Endothelial cell of umbilical vein (primary cell): ENCODE measurements at regions not wholly inside any gene's neighbourhood (a gene's known extent, or its start where the extent isn't known, plus 50 kb on each side); places are given as distances from the start of the nearest gene placed in this dataset.

Source experiments
- BruUV-seq: library from RNA; stranded (reverse); fragments of 400-500 nt; replicated peaks from 2 replicates; lab custom pipeline; 2021; lab: Mats Ljungman, UMichigan
- CTCF ChIA-PET: fragments of 300-600, 350-600 bp; sonication (Branson Sonifier 250); formaldehyde crosslinking; loops from one replicate; lab custom pipeline; 2021; ENCODE audit warnings: antibody characterized with exemption, inconsistent platforms; lab: Charles Lee
- POLR2A ChIA-PET: fragments of 300-600, 350-600 bp; sonication (Branson Sonifier 250); formaldehyde crosslinking; loops from one replicate; lab custom pipeline; 2021; ENCODE audit warnings: antibody characterized with exemption, inconsistent platforms; lab: Charles Lee
- DNase-seq: peaks from one replicate; pipeline ENCODE4 v3.0.0-alpha.2; 2011; ENCODE audit warnings: low read depth, low spot score
- FAIRE-seq: peaks from 2 replicates; lab custom pipeline; 2011; peaks lifted over from hg19 to GRCh38; lab: Jason Lieb, UNC
- H2AFZ ChIP-seq: 2 replicates; pipeline ENCODE4 v1.6.0; 2012; ENCODE audit warnings: low read depth, low read length, control low read depth, inconsistent platforms
- H3K27ac ChIP-seq: 2 replicates; pipeline ENCODE4 v1.5.1; 2011; ENCODE audit warnings: low read depth, mild to moderate bottlenecking, control low read depth, low read length, moderate library complexity; ENCODE audit not compliant: insufficient read depth
- H3K27me3 ChIP-seq, 2 experiments: 2 replicates each; pipeline versions ENCODE4 v1.6.0 to v1.6.1; 2011; ENCODE audit warnings: low read length in 2 of 2, mixed read lengths in 1 of 2; ENCODE audit not compliant: control insufficient read depth in 2 of 2, insufficient read depth in 2 of 2
- H3K36me3 ChIP-seq, 2 experiments: 2 replicates in 1 of 2; 3 replicates in 1 of 2; pipeline ENCODE4 v1.5.1; 2011; ENCODE audit warnings: low read length in 2 of 2, mild to moderate bottlenecking in 1 of 2, moderate library complexity in 1 of 2; ENCODE audit not compliant: control insufficient read depth in 2 of 2, insufficient read depth in 2 of 2; ENCODE audit errors: extremely low read depth in 1 of 2
- H3K4me1 ChIP-seq: 3 replicates; pipeline ENCODE4 v1.5.1; 2011; ENCODE audit warnings: mild to moderate bottlenecking, low read length; ENCODE audit not compliant: control insufficient read depth, insufficient read depth; ENCODE audit errors: extremely low read depth
- H3K4me2 ChIP-seq: 2 replicates; pipeline ENCODE4 v1.6.1; 2011; ENCODE audit warnings: low read length, control low read depth, mixed read lengths; ENCODE audit not compliant: insufficient read depth
- H3K4me3 ChIP-seq, 3 experiments: fragments of 200-600 bp in 1 of 3; sonication (generic), shearing (Covaris generic) in 1 of 3; replicated peaks in 1 of 3; 2 replicates each; pipeline ENCODE4 v1.5.1; 2011 to 2016; ENCODE audit warnings: control low read depth in 3 of 3, low read length in 3 of 3, mild to moderate bottlenecking in 2 of 3, inconsistent platforms in 1 of 3, low read depth in 1 of 3, moderate library complexity in 1 of 3; ENCODE audit not compliant: insufficient read depth in 1 of 3
- H3K79me2 ChIP-seq: 2 replicates; pipeline ENCODE4 v1.6.0; 2012; ENCODE audit warnings: low read length, inconsistent platforms; ENCODE audit not compliant: control insufficient read depth, insufficient read depth
- H3K9ac ChIP-seq: replicated peaks from 2 replicates; pipeline ENCODE3; 2011; ENCODE audit warnings: low read length, control low read depth; ENCODE audit not compliant: insufficient read depth; ENCODE audit errors: extremely low read depth
- H3K9me1 ChIP-seq: replicated peaks from 3 replicates; pipeline ENCODE4 v1.6.0; 2011; ENCODE audit warnings: mild to moderate bottlenecking, low read length; ENCODE audit not compliant: control insufficient read depth, insufficient read depth; ENCODE audit errors: extremely low read depth
- H3K9me3 ChIP-seq: replicated peaks from 2 replicates; pipeline ENCODE4 v1.5.1; 2012; ENCODE audit warnings: low read length, inconsistent platforms; ENCODE audit not compliant: control insufficient read depth, insufficient read depth
- H4K20me1 ChIP-seq: replicated peaks from 2 replicates; pipeline ENCODE3; 2011; ENCODE audit warnings: mild to moderate bottlenecking, low read length; ENCODE audit not compliant: control insufficient read depth, insufficient read depth; ENCODE audit errors: extremely low read depth
- EZH2 ChIP-seq: IDR thresholded peaks from 2 replicates; pipeline ENCODE4 v1.6.1; 2012; ENCODE audit warnings: borderline replicate concordance, low read depth, mild to moderate bottlenecking, moderate library complexity, low read length, inconsistent platforms; ENCODE audit not compliant: severe bottlenecking
- FOS ChIP-seq: IDR thresholded peaks from 2 replicates; pipeline ENCODE4 v1.6.1; 2011; ENCODE audit warnings: mild to moderate bottlenecking, low read length, moderate library complexity, borderline replicate concordance; ENCODE audit not compliant: insufficient read depth
- GATA2 ChIP-seq: IDR thresholded peaks from 2 replicates; pipeline ENCODE4 v1.7.0; 2011; ENCODE audit warnings: low read depth, mild to moderate bottlenecking, moderate library complexity, mixed read lengths, low read length; ENCODE audit not compliant: insufficient read length, insufficient read depth
- JUN ChIP-seq: IDR thresholded peaks from 2 replicates; pipeline ENCODE4 v1.6.1; 2011; ENCODE audit warnings: borderline replicate concordance, low read depth; ENCODE audit not compliant: insufficient read length, insufficient read depth
- MYC ChIP-seq: IDR thresholded peaks from one replicate; pipeline ENCODE4 v1.6.1; 2011; ENCODE audit warnings: mild to moderate bottlenecking, low read depth, low read length
- POLR2A ChIP-seq: IDR thresholded peaks from 2 replicates; pipeline ENCODE4 v1.6.1; 2012; ENCODE audit warnings: low read depth, mild to moderate bottlenecking, control low read depth, low read length
- POLR2AphosphoS5 ChIP-seq: IDR thresholded peaks from 2 replicates; pipeline ENCODE4 v1.6.1; 2012; ENCODE audit warnings: low read depth, mild to moderate bottlenecking, control low read depth, low read length, moderate library complexity; ENCODE audit not compliant: insufficient read depth
- dilution Hi-C: fragments of 300-500 bp; cut with MboI; formaldehyde crosslinking; loops from one replicate; pipeline ENCODE4 v1.15.0; 2019; ENCODE audit warnings: low sequenced_read_pairs; ENCODE audit not compliant: extremely low pct_ligation_motif_present
- intact Hi-C: fragments of 100-400 bp; cut with micrococcal nuclease; formaldehyde crosslinking; loops from one replicate; pipeline ENCODE4 v1.10.0; 2022
- TF ChIP-seq, protein P1 (sequence below), 2 donors: IDR thresholded peaks; 1 replicate in 1 of 2; 2 replicates in 1 of 2; pipeline ENCODE4 v1.5.1; 2011; ENCODE audit warnings: low read length in 2 of 2, mild to moderate bottlenecking in 2 of 2, moderate library complexity in 2 of 2, control low read depth in 1 of 2, inconsistent platforms in 1 of 2, low read depth in 1 of 2; ENCODE audit not compliant: insufficient read depth in 1 of 2; ENCODE audit errors: extremely low read depth in 1 of 2
- TF ChIP-seq, protein P2 (sequence below): IDR thresholded peaks from 2 replicates; pipeline ENCODE4 v1.6.1; 2011; ENCODE audit not compliant: insufficient read depth, insufficient read length

GRCh38 chr14:92254786-92255185 is 68.2 kb upstream of the SLC24A4 start:
- Histone ChIP-seq H2AFZ (peak overlapping the region; percentile 2), H3K4me1 (no peaks in the 10 kb centered on the region), H4K20me1 (no peaks in the 10 kb centered on the region), H3K27me3 (no peaks in the 10 kb centered on the region), H3K79me2 (no peaks in the 10 kb centered on the region), H3K4me3 (no peak overlapping the region), H3K9me3 (no peaks in the 10 kb centered on the region), H3K9me1 (no peaks in the 10 kb centered on the region), H3K27ac (no peak overlapping the region), H3K36me3 (no peaks in the 10 kb centered on the region), H3K4me2 (no peak overlapping the region), H3K9ac (no peak overlapping the region)
- DNase-seq (peak; percentile 12), FAIRE-seq (no peak)
- dilution Hi-C loops (no loop called here), intact Hi-C loops (no loop called here)
- no TSS peak for BruUV-seq
- POLR2A ChIA-PET: no interaction called here
- CTCF ChIA-PET: interaction anchor here (1.2 kb wide), 1 partner anchor 9 kb away, joined by 4 read pairs; no protein-coding TSS in a partner anchor
- TF ChIP-seq MYC: no peak
- no peak for TF ChIP-seq GATA2
- no peak for TF ChIP-seq POLR2A
- no peak for TF ChIP-seq JUN
- TF ChIP-seq EZH2: no peak
- TF ChIP-seq FOS: no peak
- TF ChIP-seq, protein P1, sequence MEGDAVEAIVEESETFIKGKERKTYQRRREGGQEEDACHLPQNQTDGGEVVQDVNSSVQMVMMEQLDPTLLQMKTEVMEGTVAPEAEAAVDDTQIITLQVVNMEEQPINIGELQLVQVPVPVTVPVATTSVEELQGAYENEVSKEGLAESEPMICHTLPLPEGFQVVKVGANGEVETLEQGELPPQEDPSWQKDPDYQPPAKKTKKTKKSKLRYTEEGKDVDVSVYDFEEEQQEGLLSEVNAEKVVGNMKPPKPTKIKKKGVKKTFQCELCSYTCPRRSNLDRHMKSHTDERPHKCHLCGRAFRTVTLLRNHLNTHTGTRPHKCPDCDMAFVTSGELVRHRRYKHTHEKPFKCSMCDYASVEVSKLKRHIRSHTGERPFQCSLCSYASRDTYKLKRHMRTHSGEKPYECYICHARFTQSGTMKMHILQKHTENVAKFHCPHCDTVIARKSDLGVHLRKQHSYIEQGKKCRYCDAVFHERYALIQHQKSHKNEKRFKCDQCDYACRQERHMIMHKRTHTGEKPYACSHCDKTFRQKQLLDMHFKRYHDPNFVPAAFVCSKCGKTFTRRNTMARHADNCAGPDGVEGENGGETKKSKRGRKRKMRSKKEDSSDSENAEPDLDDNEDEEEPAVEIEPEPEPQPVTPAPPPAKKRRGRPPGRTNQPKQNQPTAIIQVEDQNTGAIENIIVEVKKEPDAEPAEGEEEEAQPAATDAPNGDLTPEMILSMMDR (IDR thresholded peaks at IDR 0.05; ENCODE audit: extremely low read depth in 1 of 2, insufficient read depth in 1 of 2, low read depth in 1 of 2, low read length in 2 of 2): no peak
- no peak for TF ChIP-seq POLR2AphosphoS5
- TF ChIP-seq, protein P2, sequence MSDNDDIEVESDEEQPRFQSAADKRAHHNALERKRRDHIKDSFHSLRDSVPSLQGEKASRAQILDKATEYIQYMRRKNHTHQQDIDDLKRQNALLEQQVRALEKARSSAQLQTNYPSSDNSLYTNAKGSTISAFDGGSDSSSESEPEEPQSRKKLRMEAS: no peak
